ENCODE measurements at regions not wholly inside any gene's neighbourhood (a gene's known extent, or its start where the extent isn't known, plus 50 kb on each side); places are given as distances from the start of the nearest gene placed in this dataset.

GRCh38 chr5:38099205-38100168 lies 158.9 kb upstream of the EGFLAM start:
- DNase-seq (ENCODE audit: low read depth in 2 of 2), result no peak

- no peak for DNase-seq (ENCODE audit: low read depth in 2 of 2)
Observed at GRCh38 chr5:38094889-38095288, 163.5 kb upstream of the EGFLAM start.

GRCh38 chr5:38093855-38094254 lies 164.5 kb upstream of the EGFLAM start:
- DNase-seq (ENCODE audit: low read depth in 2 of 2), result no peak

GRCh38 chr5:38086777-38087176 lies 171.6 kb upstream of the EGFLAM start:
- DNase-seq (ENCODE audit: low read depth in 2 of 2), result no peak

DNA sequence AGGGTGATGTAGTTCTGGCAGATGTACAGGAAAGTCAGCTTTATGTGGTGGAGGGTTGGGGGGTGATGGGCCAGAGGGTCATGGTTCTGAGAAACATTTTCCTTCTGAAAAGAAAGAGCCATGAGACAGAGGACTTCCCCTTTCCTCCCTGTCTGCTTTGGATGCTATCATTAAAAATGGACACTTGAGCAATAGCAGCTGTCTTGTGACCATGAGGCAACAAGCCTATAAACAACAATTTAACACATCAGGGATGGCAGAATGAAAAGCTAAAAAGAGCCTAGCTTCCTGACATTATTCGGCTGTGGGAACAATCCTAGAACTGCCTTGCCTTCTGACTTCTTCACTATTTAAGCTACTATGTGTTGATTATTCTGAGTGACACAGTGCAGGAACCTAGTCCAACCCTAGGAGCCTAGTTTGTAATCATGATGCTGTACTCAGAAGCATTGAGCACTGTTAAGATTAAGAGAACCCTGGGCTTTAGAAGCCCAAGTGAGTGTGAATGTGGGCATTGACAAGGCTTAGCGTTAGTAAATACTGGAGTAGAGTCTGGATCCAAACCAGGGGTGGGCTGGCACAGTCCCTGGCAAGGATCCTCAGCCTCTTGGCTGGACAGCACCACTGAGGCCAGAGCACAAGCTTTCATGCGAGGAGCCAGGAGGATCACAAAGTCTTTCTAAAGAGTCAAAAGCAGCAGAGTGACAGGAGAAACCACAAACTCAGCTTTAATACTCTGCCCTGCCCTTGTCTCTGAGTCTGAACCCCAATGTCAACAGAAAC lies 178.5 kb upstream of the EGFLAM start:
- DNase-seq (ENCODE audit: low read depth in 2 of 2), result no peak

DNA sequence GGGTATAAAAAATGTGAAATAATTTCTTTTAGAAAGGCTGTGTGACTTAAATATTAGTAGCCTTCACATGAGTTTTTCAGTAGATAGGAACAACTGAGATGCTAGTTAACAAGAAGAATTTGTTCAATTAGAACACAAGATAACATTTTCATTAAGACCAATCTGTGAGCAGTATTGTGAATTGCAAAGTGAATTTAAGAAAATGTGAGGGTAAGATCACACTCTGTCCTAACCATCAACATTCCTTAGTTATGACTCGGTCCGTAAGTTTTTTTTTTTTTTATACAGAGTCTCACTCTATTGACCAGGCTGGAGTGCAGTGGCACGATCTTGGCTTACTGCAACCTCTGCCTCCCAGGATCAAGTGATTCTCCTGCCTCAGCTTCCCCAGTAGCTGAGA lies 180.2 kb upstream of the EGFLAM start:
- DNase-seq (ENCODE audit: low read depth in 2 of 2), result no peak

- no peak for DNase-seq (ENCODE audit: low read depth in 2 of 2)
Observed at GRCh38 chr5:38077652-38078051, 180.7 kb upstream of the EGFLAM start.

DNA sequence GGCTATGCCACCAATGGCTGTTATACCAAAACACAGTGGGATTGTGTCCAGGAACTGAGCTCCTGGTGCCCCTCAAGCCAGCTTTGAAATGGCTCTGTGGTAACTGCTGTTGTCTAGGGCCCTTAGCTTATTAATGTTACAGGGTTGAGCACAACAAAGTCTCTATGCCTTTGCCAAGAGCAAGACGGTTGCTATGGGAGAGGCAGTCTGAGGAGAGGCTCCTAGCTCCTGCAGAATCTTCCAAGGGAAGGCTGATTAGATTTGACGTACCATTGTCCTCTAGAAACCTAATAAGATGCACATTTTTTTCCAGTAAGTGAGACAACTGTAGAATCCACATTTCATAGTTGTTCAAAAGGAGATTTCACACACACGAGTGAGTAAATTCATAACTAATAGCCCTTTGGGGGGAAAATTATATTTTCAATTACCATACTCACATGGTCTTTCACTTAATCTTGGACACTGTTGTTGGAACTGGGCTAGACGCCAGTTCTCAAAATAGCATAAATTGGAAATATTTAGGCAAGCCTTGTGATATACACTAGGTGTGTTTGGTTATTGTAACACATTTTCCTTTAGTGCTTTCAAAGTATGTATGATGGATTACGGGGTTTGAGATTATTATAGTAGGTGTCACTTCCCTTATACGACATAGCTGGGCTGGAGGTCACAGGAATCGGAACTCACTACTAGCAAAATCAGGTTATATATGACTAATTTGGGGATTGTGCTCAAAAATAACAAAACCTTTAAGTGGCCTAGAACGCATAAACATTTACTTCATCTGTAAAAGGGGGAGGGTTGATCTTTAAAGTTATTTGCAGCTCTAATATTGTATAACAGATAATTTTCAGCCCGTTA lies 186.3 kb upstream of the EGFLAM start:
- peak; percentile 5 to 7 for DNase-seq (ENCODE audit: low read depth in 2 of 2)

DNA sequence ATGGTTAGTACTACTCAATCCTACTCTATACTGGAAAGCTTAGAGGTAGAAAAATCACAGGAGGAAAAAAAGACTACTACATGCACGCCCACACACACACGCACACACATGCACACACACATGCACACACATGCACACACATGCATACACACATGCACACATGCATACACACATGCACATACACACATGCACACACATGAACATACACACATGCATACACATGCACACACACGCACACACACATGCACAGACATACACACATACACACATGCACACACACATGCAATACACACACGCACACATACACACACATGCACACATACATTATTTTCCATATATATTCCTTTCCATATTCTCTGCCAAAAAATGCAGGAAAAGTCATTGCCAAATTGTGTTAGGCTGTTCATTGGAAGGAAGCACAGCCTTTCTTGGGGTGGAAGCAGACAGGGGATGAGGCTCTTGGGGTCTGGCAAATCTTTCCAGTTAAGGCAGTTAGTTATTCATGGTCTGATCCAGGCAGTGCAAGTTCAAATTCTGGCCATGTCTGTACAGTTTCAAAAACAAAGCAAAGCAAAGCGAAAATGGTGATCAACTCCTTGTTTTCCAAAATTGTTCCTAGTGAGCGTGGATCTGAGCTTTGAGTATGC lies 187.9 kb upstream of the EGFLAM start:
- no peak for DNase-seq (ENCODE audit: low read depth in 2 of 2)

- no peak for DNase-seq (ENCODE audit: low read depth in 2 of 2)
Observed at GRCh38 chr5:38069360-38069759, 189.0 kb upstream of the EGFLAM start.

DNA sequence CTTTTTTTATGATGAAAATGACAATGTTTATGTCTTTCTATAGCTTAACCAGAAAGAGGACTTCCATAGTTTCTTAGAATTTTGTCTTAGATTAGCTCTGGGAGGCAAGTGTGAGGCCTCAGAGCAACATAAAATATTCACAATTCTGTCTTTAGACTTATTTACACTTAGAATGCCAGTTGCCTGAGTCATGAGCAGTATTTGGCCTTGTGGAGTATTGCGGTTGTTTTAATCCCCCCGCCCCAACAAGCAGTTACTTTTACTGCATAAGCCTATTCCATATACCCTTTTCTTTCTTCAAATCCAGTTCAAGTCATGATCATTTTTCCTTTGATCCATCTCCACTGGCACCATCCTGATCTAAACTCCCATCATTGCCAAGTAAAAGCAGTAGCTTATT lies 198.0 kb upstream of the EGFLAM start:
- peak in 1 of 2 donors; percentile 19 for DNase-seq (ENCODE audit: low read depth in 2 of 2)

DNA sequence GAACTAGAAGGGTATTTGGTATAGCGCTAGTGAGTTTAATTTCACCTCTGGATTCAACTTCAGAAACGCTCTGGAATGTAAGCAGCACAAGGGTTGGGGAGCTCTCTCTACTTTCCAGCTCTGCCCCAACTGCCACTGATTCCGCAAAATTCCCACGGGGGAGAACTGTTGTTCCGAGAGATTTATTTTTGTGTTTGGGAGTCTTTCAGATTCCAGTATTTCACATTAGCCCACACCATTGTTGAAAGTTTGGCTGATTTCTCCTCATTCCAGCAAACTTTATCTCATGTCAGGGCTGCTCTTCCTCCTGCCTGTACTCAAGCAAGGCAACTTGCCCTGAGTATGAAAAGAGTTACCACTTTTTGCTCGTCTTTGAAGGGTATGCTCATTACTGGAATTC lies 198.5 kb upstream of the EGFLAM start:
- DNase-seq (ENCODE audit: low read depth in 2 of 2), result no peak

- DNase-seq (ENCODE audit: low read depth in 2 of 2), result no peak
Observed at GRCh38 chr5:38051711-38052511, 206.4 kb upstream of the EGFLAM start.

DNA sequence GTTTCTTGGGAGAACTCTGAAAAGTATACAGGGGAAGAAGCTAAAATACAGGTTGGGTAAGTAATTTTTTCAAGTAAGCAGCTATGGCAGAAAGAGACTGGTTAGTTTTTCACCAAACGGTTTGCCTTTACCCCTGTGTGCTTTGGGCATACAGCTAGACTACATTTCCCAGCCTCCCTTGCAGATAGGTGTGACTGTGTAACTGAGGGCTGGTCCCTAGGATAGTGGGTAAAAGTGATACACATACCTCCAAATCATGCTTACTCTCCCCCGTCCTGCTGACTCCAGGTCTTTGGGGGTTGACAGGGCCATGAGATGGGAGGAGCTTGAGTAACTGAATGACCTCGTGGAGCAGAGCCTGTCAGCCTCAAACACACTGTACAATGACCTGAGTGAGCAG lies 208.6 kb upstream of the GDNF start:
- no peak for DNase-seq (ENCODE audit: low read depth in 2 of 2)

DNA sequence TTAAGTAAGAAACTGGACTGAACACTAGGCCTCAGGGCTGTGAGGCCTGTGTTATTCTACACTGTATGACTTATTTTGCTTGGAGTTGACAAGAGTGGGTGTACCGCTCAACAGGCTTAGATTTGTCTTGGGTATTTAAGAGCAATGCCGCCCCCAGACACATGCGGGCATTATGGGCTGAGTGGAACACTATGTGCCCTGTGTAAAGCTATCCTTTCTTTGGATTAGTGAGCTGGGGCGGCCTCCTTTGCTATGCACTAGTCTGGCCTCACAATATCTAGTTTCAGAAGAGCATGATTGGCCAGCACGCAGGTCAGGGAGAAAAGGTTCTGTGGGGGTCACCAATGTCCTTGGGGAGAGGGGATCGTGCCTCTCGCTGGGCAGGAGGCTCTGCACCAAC lies 206.3 kb upstream of the GDNF start:
- DNase-seq (ENCODE audit: low read depth in 2 of 2), result no peak

GRCh38 chr5:38045446-38045845 lies 205.6 kb upstream of the GDNF start:
- no peak for DNase-seq (ENCODE audit: low read depth in 2 of 2)

- DNase-seq (ENCODE audit: low read depth in 2 of 2), result no peak
Observed at GRCh38 chr5:38039826-38040225, 200.0 kb upstream of the GDNF start.

DNA sequence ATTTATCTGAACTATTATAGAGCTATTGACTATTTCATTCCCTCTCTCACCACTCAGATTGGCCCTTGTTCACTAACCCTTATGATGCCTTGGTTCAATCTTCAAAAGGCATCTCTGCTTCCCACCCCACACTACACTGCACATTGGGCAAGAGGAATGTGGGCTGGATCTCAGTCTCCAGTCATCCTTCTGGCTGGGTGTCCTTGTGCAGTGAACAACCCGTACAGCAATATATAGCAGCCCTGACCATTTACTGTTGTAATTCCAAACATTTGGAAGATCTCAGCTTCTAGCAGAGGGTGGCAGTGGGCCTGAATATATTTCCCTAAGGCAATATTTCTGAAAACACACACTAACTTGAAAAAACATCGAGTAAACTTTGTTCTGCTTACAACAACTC lies 199.2 kb upstream of the GDNF start:
- DNase-seq (ENCODE audit: low read depth in 2 of 2), result no peak

- no peak for DNase-seq (ENCODE audit: low read depth in 2 of 2)
Observed at GRCh38 chr5:38036765-38037164, 196.9 kb upstream of the GDNF start.

- no peak for DNase-seq (ENCODE audit: low read depth in 2 of 2)
Observed at GRCh38 chr5:38032149-38032548, 192.3 kb upstream of the GDNF start.

Measured in lung microvascular endothelial cell (primary cell).